HEK293T (cell line): ENCODE measurements at regions not wholly inside any gene's neighbourhood (a gene's known extent, or its start where the extent isn't known, plus 50 kb on each side); places are given as distances from the start of the nearest gene placed in this dataset.

Source experiments
- ARNT ChIP-seq: fragments of 450-650 bp; IDR thresholded peaks from 2 replicates; pipeline ENCODE4 v1.6.1; 2017; ENCODE audit warnings: mild to moderate bottlenecking
- BHLHE40 ChIP-seq: fragments of 450-650 bp; IDR thresholded peaks from 2 replicates; pipeline ENCODE4 v1.6.1; 2016; ENCODE audit warnings: mild to moderate bottlenecking, moderate library complexity, borderline replicate concordance
- CTBP1 ChIP-seq: fragments of 450-650 bp; IDR thresholded peaks from 2 replicates; pipeline ENCODE4 v1.6.1; 2016; ENCODE audit warnings: borderline replicate concordance
- FOXA1 ChIP-seq: fragments of 450-650 bp; IDR thresholded peaks from 2 replicates; pipeline ENCODE4 v1.6.1; 2016; ENCODE audit warnings: mild to moderate bottlenecking
- FOXK2 ChIP-seq: fragments of 450-650 bp; IDR thresholded peaks from 2 replicates; pipeline ENCODE4 v1.6.1; 2016; ENCODE audit warnings: mild to moderate bottlenecking
- FOXM1 ChIP-seq: fragments of 450-650 bp; IDR thresholded peaks from 2 replicates; pipeline ENCODE4 v1.6.1; 2017; ENCODE audit warnings: mild to moderate bottlenecking, borderline replicate concordance
- HDGF ChIP-seq: fragments of 450-650 bp; IDR thresholded peaks from 2 replicates; pipeline ENCODE4 v1.6.1; 2017; ENCODE audit warnings: antibody characterized with exemption, borderline replicate concordance
- L3MBTL2 ChIP-seq: fragments of 450-650 bp; conservative IDR thresholded peaks from 2 replicates; pipeline ENCODE4 v1.6.1; 2016; ENCODE audit warnings: mild to moderate bottlenecking
- LEF1 ChIP-seq: fragments of 450-650 bp; IDR thresholded peaks from 2 replicates; pipeline ENCODE4 v1.6.1; 2017; ENCODE audit warnings: mild to moderate bottlenecking, borderline replicate concordance
- NFRKB ChIP-seq: fragments of 450-650 bp; IDR thresholded peaks from 2 replicates; pipeline ENCODE4 v1.6.1; 2016; ENCODE audit warnings: mild to moderate bottlenecking, moderate library complexity
- SP1 ChIP-seq: fragments of 450-650 bp; IDR thresholded peaks from 2 replicates; pipeline ENCODE4 v1.6.1; 2017
- ZNF384 ChIP-seq: fragments of 450-650 bp; IDR thresholded peaks from 2 replicates; pipeline ENCODE4 v1.6.1; 2016

DNA sequence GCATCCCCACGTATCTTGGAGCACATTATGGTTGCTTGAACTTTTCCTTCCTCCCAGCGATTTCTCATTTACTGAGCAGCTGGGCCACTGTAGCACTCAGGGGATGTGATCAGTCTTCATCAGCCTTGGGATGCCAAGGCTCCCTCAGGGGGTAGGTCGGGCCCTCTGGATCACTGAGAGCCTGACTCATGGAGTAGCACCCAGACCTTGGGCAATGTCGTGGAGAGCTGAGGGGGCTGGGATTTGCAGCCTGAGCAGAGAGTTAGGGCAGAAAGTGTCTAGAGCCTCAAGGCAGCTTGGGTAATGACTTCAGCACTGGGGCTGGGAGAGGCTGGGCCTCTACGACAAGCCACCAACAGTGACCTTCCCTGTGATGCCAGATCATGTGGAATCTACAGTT lies 86.5 kb upstream of the CXCL12 start:
- no peak for TF ChIP-seq ARNT
- no peak for TF ChIP-seq BHLHE40
- TF ChIP-seq FOXM1: no peak
- no peak for TF ChIP-seq FOXK2
- TF ChIP-seq ZNF384: no peak
- no peak for TF ChIP-seq SP1
- no peak for TF ChIP-seq LEF1
- no peak for TF ChIP-seq CTBP1
- no peak for TF ChIP-seq NFRKB
- no peak for TF ChIP-seq HDGF
- TF ChIP-seq FOXA1: no peak
- no peak for TF ChIP-seq L3MBTL2
